Liver (tissue), 7 donors: ENCODE measurements at regions not wholly inside any gene's neighbourhood (a gene's known extent, or its start where the extent isn't known, plus 50 kb on each side); places are given as distances from the start of the nearest gene placed in this dataset.
"Not testable (repeated sequence)": the region's sequence is repeated elsewhere in the genome, so short reads cannot be mapped to it uniquely, and the experiment has no call there.

Experiments used
- DNase-seq: peaks from one replicate; pipeline ENCODE4 v3.0.0-alpha.2; 2017; ENCODE audit warnings: low spot score
- H3K27ac ChIP-seq, 2 donors: one replicate each; pipeline ENCODE4 v1.7.0; 2013; ENCODE audit warnings: inconsistent platforms in 2 of 2, low read length in 2 of 2, control low read depth in 1 of 2, low read depth in 1 of 2, mild to moderate bottlenecking in 1 of 2
- H3K27me3 ChIP-seq, 4 donors: one replicate each; pipeline versions ENCODE4 v1.6.1 to v1.7.0; 2013; ENCODE audit warnings: low read length in 3 of 4, inconsistent platforms in 1 of 4, mild to moderate bottlenecking in 1 of 4, moderate library complexity in 1 of 4; ENCODE audit not compliant: control insufficient read depth in 4 of 4, insufficient read depth in 4 of 4
- H3K36me3 ChIP-seq, 4 donors: one replicate each; pipeline versions ENCODE4 v1.6.1 to v1.7.0; 2013; ENCODE audit warnings: low read length in 3 of 4, mild to moderate bottlenecking in 3 of 4, low read depth in 1 of 4, moderate library complexity in 1 of 4; ENCODE audit not compliant: control insufficient read depth in 4 of 4, insufficient read depth in 3 of 4
- H3K4me1 ChIP-seq, 4 donors: one replicate each; pipeline versions ENCODE4 v1.6.1 to v1.7.0; 2013; ENCODE audit warnings: low read length in 3 of 4, mild to moderate bottlenecking in 3 of 4, moderate library complexity in 1 of 4; ENCODE audit not compliant: control insufficient read depth in 4 of 4, insufficient read depth in 4 of 4
- H3K4me3 ChIP-seq, 3 donors: one replicate each; pipeline versions ENCODE4 v1.6.1 to v1.7.0; 2013; ENCODE audit warnings: low read length in 3 of 3, control low read depth in 1 of 3, low read depth in 1 of 3, mild to moderate bottlenecking in 1 of 3
- H3K9ac ChIP-seq, 2 donors: one replicate each; pipeline ENCODE4 v1.7.0; 2013; ENCODE audit warnings: low read length in 2 of 2, mild to moderate bottlenecking in 2 of 2, moderate library complexity in 2 of 2, control low read depth in 1 of 2, low read depth in 1 of 2
- H3K9me3 ChIP-seq, 4 donors: one replicate each; pipeline versions ENCODE4 v1.6.1 to v1.7.0; 2013; ENCODE audit warnings: low read length in 3 of 4; ENCODE audit not compliant: control insufficient read depth in 4 of 4
- EGR1 ChIP-seq, 2 donors: IDR thresholded peaks; 2 replicates each; pipeline ENCODE4 v1.6.1; 2016 to 2018; ENCODE audit warnings: antibody characterized with exemption in 2 of 2, low read depth in 2 of 2
- FOXA1 ChIP-seq: IDR thresholded peaks from 2 replicates; pipeline ENCODE4 v1.6.1; 2016; ENCODE audit warnings: antibody characterized with exemption
- GABPA ChIP-seq, 2 donors: IDR thresholded peaks in 1 of 2; conservative IDR thresholded peaks in 1 of 2; 2 replicates each; pipeline ENCODE4 v1.6.1; 2016; ENCODE audit warnings: antibody characterized with exemption in 2 of 2, mild to moderate bottlenecking in 1 of 2, moderate library complexity in 1 of 2
- HNF4A ChIP-seq, 2 donors: conservative IDR thresholded peaks; 2 replicates each; pipeline ENCODE4 v1.6.1; 2016; ENCODE audit warnings: antibody characterized with exemption in 2 of 2, mild to moderate bottlenecking in 2 of 2
- HNF4G ChIP-seq: IDR thresholded peaks from 2 replicates; pipeline ENCODE4 v1.6.1; 2016; ENCODE audit warnings: antibody characterized with exemption
- JUND ChIP-seq, 2 donors: IDR thresholded peaks; 2 replicates each; pipeline ENCODE4 v1.6.1; 2016; ENCODE audit warnings: antibody characterized with exemption in 2 of 2
- NR2F2 ChIP-seq: IDR thresholded peaks from 2 replicates; pipeline ENCODE4 v1.6.1; 2016; ENCODE audit warnings: antibody characterized with exemption
- RXRA ChIP-seq, 2 donors: IDR thresholded peaks; 2 replicates each; pipeline ENCODE4 v1.6.1; 2017 to 2018; ENCODE audit warnings: antibody characterized with exemption in 2 of 2, mild to moderate bottlenecking in 1 of 2
- TAF1 ChIP-seq: conservative IDR thresholded peaks from 2 replicates; pipeline ENCODE4 v1.6.1; 2016; ENCODE audit warnings: antibody characterized with exemption, mild to moderate bottlenecking
- YY1 ChIP-seq: IDR thresholded peaks from 2 replicates; pipeline ENCODE4 v1.6.1; 2016; ENCODE audit warnings: antibody characterized with exemption, mild to moderate bottlenecking
- WGBS: extraction: QIAGEN DNeasy Blood & Tissue Kit; methylation state at CpG from one replicate; pipeline ENCODE4 v1.1.7; 2013; 5-methylcytosine and 5-hydroxymethylcytosine counted together
- TF ChIP-seq, protein P1 (sequence below): IDR thresholded peaks from 2 replicates; pipeline ENCODE4 v1.6.1; 2016; ENCODE audit warnings: antibody characterized with exemption
- TF ChIP-seq, protein P2 (sequence below): IDR thresholded peaks from 2 replicates; pipeline ENCODE4 v1.6.1; 2016; ENCODE audit warnings: antibody characterized with exemption, mild to moderate bottlenecking
- donor health status: healthy.
- donor health status: healthy.
- donor health status: healthy.
- donor health status: healthy.

DNA sequence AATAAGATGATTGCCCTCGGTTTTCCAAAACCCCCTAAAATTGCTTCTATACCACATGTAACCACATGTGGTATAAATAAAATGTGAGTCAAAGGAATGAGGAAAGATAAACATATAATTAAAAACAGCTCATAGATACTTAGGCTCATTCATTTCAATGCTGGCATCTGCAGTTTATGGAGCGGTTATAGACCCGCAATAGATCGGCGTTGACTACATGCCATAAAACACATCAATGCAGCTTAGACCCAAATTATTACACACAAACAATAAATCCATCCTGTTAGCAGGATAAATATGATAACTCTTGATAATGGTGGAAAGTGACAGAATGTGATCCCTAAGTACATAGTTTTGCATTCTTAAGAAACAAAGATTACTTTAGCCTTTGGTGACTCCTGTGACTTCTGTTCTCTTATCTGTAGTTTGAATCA is 143.7 kb downstream of the NR2F2 start:
- Histone ChIP-seq H3K27me3 (no peaks in the 10 kb centered on the region), H3K4me1 (no peaks in the 10 kb centered on the region), H3K36me3 (no peaks in the 10 kb centered on the region), H3K4me3 (no peak overlapping the region), H3K9ac (no peak overlapping the region), H3K9me3 (no peaks in the 10 kb centered on the region), H3K27ac (no peak overlapping the region)
- TF ChIP-seq, protein P1, sequence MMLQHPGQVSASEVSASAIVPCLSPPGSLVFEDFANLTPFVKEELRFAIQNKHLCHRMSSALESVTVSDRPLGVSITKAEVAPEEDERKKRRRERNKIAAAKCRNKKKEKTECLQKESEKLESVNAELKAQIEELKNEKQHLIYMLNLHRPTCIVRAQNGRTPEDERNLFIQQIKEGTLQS = no peak
- no peak for TF ChIP-seq HNF4G
- no peak for TF ChIP-seq YY1
- no peak for TF ChIP-seq TAF1
- TF ChIP-seq EGR1 (IDR thresholded peaks at IDR 0.05; ENCODE audit: low read depth in 2 of 2) = no peak
- TF ChIP-seq GABPA (IDR thresholded peaks at IDR 0.05 in 1 of 2, conservative IDR thresholded peaks at IDR 0.05 in 1 of 2) = no peak
- no peak for TF ChIP-seq NR2F2
- TF ChIP-seq, protein P2, sequence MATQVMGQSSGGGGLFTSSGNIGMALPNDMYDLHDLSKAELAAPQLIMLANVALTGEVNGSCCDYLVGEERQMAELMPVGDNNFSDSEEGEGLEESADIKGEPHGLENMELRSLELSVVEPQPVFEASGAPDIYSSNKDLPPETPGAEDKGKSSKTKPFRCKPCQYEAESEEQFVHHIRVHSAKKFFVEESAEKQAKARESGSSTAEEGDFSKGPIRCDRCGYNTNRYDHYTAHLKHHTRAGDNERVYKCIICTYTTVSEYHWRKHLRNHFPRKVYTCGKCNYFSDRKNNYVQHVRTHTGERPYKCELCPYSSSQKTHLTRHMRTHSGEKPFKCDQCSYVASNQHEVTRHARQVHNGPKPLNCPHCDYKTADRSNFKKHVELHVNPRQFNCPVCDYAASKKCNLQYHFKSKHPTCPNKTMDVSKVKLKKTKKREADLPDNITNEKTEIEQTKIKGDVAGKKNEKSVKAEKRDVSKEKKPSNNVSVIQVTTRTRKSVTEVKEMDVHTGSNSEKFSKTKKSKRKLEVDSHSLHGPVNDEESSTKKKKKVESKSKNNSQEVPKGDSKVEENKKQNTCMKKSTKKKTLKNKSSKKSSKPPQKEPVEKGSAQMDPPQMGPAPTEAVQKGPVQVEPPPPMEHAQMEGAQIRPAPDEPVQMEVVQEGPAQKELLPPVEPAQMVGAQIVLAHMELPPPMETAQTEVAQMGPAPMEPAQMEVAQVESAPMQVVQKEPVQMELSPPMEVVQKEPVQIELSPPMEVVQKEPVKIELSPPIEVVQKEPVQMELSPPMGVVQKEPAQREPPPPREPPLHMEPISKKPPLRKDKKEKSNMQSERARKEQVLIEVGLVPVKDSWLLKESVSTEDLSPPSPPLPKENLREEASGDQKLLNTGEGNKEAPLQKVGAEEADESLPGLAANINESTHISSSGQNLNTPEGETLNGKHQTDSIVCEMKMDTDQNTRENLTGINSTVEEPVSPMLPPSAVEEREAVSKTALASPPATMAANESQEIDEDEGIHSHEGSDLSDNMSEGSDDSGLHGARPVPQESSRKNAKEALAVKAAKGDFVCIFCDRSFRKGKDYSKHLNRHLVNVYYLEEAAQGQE = no peak
- no peak for TF ChIP-seq FOXA1
- no peak for TF ChIP-seq RXRA (IDR thresholded peaks at IDR 0.05)
- DNase-seq = no peak
- 85% methylated on average over 5 of the region's 5 CpGs for WGBS

DNA sequence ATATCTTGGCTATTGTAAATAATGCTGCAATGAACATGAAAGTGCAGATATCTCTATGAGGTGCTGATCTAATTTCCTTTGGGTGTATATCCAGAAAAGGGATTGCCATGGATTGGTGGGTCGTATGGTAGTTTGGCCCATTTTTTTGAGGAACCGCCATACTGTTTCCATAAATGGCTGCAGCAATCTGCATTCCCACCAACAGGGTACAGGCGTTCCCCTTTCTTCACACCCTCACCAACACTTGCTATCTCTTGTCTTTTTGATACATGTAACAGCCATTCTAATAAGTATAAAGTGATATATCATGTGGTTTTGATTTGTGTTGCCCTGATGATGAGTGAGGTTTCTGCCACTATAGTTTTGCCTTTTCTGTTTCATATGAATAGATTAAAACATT is 146.7 kb downstream of the NR2F2 start:
- Histone ChIP-seq H3K4me3 (no peak overlapping the region), H3K27me3 (no peaks in the 10 kb centered on the region), H3K27ac (no peak overlapping the region), H3K36me3 (no peaks in the 10 kb centered on the region), H3K9me3 (no peaks in the 10 kb centered on the region), H3K4me1 (no peaks in the 10 kb centered on the region), H3K9ac (no peak overlapping the region)
- TF ChIP-seq, protein P2 = no peak
- TF ChIP-seq JUND (IDR thresholded peaks at IDR 0.05) = no peak
- TF ChIP-seq HNF4A (conservative IDR thresholded peaks at IDR 0.05) = no peak
- TF ChIP-seq RXRA (IDR thresholded peaks at IDR 0.05) = no peak
- TF ChIP-seq, protein P1 = no peak
- 92% methylated on average over 3 of the region's 3 CpGs for WGBS
- no peak for DNase-seq

DNA sequence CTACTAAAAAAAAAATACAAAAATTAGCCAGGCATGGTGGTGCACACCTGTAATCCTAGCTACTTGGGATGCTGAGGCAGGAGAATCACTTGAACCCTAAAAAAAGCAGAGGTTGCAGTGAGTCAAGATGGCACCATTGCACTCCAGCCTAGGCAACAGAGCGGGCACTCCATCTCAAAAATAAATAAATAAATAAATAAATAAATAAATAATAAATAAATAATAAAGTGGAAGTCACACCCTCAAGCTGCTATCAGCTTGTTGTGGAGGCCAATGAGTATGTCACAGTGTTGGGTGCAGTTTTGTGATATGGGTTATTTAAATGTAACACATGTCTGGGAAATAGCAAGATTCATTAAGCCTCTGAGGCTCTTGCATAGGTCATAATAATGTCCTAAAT is 153.9 kb downstream of the NR2F2 start:
- H3K4me3 ChIP-seq, H3K9me3 ChIP-seq, H3K36me3 ChIP-seq, H3K27ac ChIP-seq, H3K9ac ChIP-seq, DNase-seq, H3K27me3 ChIP-seq: not testable (repeated sequence)
- 97% methylated on average over 1 of the region's 1 CpG for WGBS
- H3K4me1 ChIP-seq = peaks cover 0 to 13% (median 3%) of the 10 kb centered on the region in 4 donors
